Neural crest cell (in vitro differentiated cells): ENCODE measurements at regions not wholly inside any gene's neighbourhood (a gene's known extent, or its start where the extent isn't known, plus 50 kb on each side); places are given as distances from the start of the nearest gene placed in this dataset.

Experiments
- DNase-seq: peaks from one replicate; pipeline ENCODE4 v3.0.0; 2021; ENCODE audit warnings: low read depth, mixed read lengths, low spot score
- H3K27ac Mint-ChIP-seq: one replicate; pipeline ENCODE4 v1.8.0; 2021; ENCODE audit warnings: mild to moderate bottlenecking, mixed read lengths; ENCODE audit not compliant: unreplicated experiment
- H3K27me3 Mint-ChIP-seq: 2 replicates; pipeline ENCODE4 v1.8.0; 2021; ENCODE audit warnings: low read depth, mild to moderate bottlenecking, mixed read lengths
- H3K36me3 Mint-ChIP-seq: 2 replicates; pipeline ENCODE4 v1.8.0; 2021; ENCODE audit warnings: low read depth, mild to moderate bottlenecking, mixed read lengths
- H3K4me1 Mint-ChIP-seq: 2 replicates; pipeline ENCODE4 v1.8.0; 2021; ENCODE audit warnings: mixed read lengths
- H3K4me3 Mint-ChIP-seq: one replicate; pipeline ENCODE4 v1.8.0; 2021; ENCODE audit warnings: mild to moderate bottlenecking, mixed read lengths
- H3K9me3 Mint-ChIP-seq: 2 replicates; pipeline ENCODE4 v1.8.0; 2021; ENCODE audit warnings: mixed read lengths
- TF ChIP-seq, protein P1 (sequence below): fragments of 200-600 bp; sonication (generic); conservative IDR thresholded peaks from 2 replicates; pipeline ENCODE4 v1.5.0; 2021; ENCODE audit warnings: antibody characterized with exemption, mild to moderate bottlenecking

DNA sequence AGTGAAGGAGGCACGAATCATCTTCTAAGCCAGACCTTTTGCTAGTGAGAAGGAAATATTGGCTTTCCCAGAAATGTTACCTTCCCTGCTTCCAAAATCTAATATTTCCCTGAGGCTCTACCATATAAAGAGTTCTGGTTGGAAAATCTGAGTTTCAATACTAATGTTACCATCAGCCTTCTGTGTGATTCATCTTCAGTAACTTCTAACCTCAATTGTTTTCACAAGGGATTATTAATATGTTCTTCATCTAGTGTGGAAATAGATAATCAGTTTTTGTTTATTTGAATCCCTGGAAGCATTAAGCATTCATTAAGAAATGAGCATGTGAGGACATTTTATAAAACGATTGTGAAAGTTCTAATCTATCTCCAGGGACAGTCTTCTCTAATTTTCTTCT is 720.9 kb downstream of the AACS start:
- H3K9me3 Mint-ChIP-seq, result peaks cover 7% of the 10 kb centered on the region
- no peaks in the 10 kb centered on the region for H3K4me1 Mint-ChIP-seq
- no peak overlapping the region for H3K4me3 Mint-ChIP-seq
- no peaks in the 10 kb centered on the region for H3K36me3 Mint-ChIP-seq
- H3K27me3 Mint-ChIP-seq, result no peaks in the 10 kb centered on the region
- TF ChIP-seq, protein P1, sequence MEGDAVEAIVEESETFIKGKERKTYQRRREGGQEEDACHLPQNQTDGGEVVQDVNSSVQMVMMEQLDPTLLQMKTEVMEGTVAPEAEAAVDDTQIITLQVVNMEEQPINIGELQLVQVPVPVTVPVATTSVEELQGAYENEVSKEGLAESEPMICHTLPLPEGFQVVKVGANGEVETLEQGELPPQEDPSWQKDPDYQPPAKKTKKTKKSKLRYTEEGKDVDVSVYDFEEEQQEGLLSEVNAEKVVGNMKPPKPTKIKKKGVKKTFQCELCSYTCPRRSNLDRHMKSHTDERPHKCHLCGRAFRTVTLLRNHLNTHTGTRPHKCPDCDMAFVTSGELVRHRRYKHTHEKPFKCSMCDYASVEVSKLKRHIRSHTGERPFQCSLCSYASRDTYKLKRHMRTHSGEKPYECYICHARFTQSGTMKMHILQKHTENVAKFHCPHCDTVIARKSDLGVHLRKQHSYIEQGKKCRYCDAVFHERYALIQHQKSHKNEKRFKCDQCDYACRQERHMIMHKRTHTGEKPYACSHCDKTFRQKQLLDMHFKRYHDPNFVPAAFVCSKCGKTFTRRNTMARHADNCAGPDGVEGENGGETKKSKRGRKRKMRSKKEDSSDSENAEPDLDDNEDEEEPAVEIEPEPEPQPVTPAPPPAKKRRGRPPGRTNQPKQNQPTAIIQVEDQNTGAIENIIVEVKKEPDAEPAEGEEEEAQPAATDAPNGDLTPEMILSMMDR, result no peak
- no peak for DNase-seq
- no peak overlapping the region for H3K27ac Mint-ChIP-seq

GRCh38 chr12:125794401-125794800 is 729.2 kb downstream of the AACS start:
- no peak for DNase-seq
- Mint-ChIP-seq H3K27me3 (no peaks in the 10 kb centered on the region), H3K4me3 (no peak overlapping the region), H3K36me3 (no peaks in the 10 kb centered on the region), H3K4me1 (no peaks in the 10 kb centered on the region), H3K27ac (no peak overlapping the region), H3K9me3 (peaks cover 8% of the 10 kb centered on the region)
- TF ChIP-seq, protein P1, result no peak

- peaks cover 2% of the 10 kb centered on the region for H3K9me3 Mint-ChIP-seq
- TF ChIP-seq, protein P1, result no peak
- H3K4me3 Mint-ChIP-seq, result no peak overlapping the region
- no peak for DNase-seq
- H3K4me1 Mint-ChIP-seq, result no peaks in the 10 kb centered on the region
- no peaks in the 10 kb centered on the region for H3K36me3 Mint-ChIP-seq
- H3K27me3 Mint-ChIP-seq, result no peaks in the 10 kb centered on the region
- H3K27ac Mint-ChIP-seq, result no peak overlapping the region
Measured at GRCh38 chr12:125797421-125798175, 732.4 kb downstream of the AACS start.

GRCh38 chr12:125804660-125805059 is 739.4 kb downstream of the AACS start:
- H3K27me3 Mint-ChIP-seq, result peaks cover 2% of the 10 kb centered on the region
- no peak overlapping the region for H3K27ac Mint-ChIP-seq
- H3K9me3 Mint-ChIP-seq, result no peaks in the 10 kb centered on the region
- H3K36me3 Mint-ChIP-seq, result no peaks in the 10 kb centered on the region
- no peak for DNase-seq
- no peaks in the 10 kb centered on the region for H3K4me1 Mint-ChIP-seq
- TF ChIP-seq, protein P1, result no peak
- H3K4me3 Mint-ChIP-seq, result no peak overlapping the region

DNA sequence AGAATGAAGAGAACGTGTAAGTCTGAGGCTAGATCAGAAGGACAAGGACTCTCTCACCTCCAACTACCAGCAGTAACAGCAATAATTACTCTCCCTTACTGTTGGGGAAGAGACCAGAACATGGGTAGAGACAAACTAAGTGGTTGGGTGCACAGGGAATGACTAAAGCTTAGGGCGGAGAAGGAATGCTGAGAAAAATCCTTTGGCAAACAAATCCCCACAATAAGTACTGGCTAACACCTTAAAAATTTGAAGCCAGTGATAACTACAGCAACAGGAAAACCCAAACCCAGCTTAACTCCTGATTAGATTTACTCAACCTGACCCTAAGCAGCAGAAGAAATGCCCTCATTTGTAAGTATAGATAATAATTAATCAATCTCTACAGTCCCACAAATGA is 759.0 kb downstream of the AACS start:
- no peaks in the 10 kb centered on the region for H3K36me3 Mint-ChIP-seq
- TF ChIP-seq, protein P1, result no peak
- H3K4me3 Mint-ChIP-seq, result no peak overlapping the region
- H3K9me3 Mint-ChIP-seq, result peaks cover 2% of the 10 kb centered on the region
- no peaks in the 10 kb centered on the region for H3K4me1 Mint-ChIP-seq
- H3K27ac Mint-ChIP-seq, result no peak overlapping the region
- H3K27me3 Mint-ChIP-seq, result no peaks in the 10 kb centered on the region
- no peak for DNase-seq
